ENCODE measurements at regions not wholly inside any gene's neighbourhood (a gene's known extent, or its start where the extent isn't known, plus 50 kb on each side); places are given as distances from the start of the nearest gene placed in this dataset.
"Not testable (repeated sequence)": the region's sequence is repeated elsewhere in the genome, so short reads cannot be mapped to it uniquely, and the experiment has no call there.

DNA sequence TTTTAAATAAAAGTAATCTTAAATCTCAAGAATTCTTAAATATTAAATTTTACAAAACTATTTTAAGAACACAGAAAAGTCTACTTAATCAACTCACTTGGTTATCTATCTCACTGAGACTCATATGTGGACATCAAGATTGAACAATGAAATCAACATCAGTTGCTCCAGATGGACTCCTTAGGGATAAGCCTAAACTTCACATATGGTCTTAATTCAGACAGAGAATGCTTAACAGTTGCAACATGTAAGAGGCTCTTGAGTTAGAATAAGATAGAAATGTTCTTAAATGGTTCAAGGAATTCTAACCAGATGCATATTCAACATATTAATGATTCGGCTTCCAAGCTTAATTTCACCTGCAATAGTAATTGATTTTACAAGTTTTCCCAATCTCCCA, 1730.9 kb downstream of the PCDH9 start:
- Histone ChIP-seq H3K36me3 (no peaks in the 10 kb centered on the region), H3K27me3 (no peaks in the 10 kb centered on the region), H3K4me3 (no peak overlapping the region), H3K4me1 (no peaks in the 10 kb centered on the region), H3K9me3 (no peaks in the 10 kb centered on the region), H3K27ac (replicated peaks in 1 of 4) (no peak overlapping the region)
- TF ChIP-seq EP300 (IDR thresholded peaks at IDR 0.05) (no peak), POLR2A (IDR thresholded peaks at IDR 0.05; ENCODE audit: low read depth) (no peak), POLR2AphosphoS5 (IDR thresholded peaks at IDR 0.05) (no peak)
- TF ChIP-seq, protein P1, sequence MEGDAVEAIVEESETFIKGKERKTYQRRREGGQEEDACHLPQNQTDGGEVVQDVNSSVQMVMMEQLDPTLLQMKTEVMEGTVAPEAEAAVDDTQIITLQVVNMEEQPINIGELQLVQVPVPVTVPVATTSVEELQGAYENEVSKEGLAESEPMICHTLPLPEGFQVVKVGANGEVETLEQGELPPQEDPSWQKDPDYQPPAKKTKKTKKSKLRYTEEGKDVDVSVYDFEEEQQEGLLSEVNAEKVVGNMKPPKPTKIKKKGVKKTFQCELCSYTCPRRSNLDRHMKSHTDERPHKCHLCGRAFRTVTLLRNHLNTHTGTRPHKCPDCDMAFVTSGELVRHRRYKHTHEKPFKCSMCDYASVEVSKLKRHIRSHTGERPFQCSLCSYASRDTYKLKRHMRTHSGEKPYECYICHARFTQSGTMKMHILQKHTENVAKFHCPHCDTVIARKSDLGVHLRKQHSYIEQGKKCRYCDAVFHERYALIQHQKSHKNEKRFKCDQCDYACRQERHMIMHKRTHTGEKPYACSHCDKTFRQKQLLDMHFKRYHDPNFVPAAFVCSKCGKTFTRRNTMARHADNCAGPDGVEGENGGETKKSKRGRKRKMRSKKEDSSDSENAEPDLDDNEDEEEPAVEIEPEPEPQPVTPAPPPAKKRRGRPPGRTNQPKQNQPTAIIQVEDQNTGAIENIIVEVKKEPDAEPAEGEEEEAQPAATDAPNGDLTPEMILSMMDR (IDR thresholded peaks at IDR 0.05), result no peak
- no peak for DNase-seq (ENCODE audit: extremely low spot score)
- intact Hi-C loops (cut with DNase I), result no loop called here
- 87% methylated on average over 1 of the region's 1 CpG for WGBS

DNA sequence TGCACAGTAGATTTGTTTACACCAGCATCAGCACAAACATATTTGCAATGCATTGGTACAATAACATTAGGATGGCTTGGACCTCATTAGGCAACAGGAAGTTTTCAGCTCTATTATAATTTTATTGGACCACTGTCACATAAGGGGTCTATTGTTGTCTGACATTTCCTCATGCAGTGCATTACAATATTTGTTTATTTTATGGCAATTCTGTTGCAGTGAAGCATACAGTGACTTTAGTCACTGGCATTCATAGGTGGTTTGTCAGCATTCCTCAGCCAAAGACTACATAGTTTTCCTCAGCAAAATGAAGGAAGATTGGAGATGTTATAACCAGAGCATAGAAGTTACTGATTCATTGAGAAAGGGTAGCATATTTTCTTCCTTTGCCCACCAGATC, 1732.9 kb downstream of the PCDH9 start:
- Histone ChIP-seq H3K27ac (replicated peaks in 1 of 4) (no peak overlapping the region), H3K4me3 (no peak overlapping the region), H3K36me3 (no peaks in the 10 kb centered on the region), H3K9me3 (no peaks in the 10 kb centered on the region), H3K4me1 (no peaks in the 10 kb centered on the region), H3K27me3 (no peaks in the 10 kb centered on the region)
- no peak for DNase-seq (ENCODE audit: extremely low spot score)
- TF ChIP-seq EP300 (IDR thresholded peaks at IDR 0.05) (no peak), POLR2A (IDR thresholded peaks at IDR 0.05; ENCODE audit: low read depth) (no peak), POLR2AphosphoS5 (IDR thresholded peaks at IDR 0.05) (no peak)
- TF ChIP-seq, protein P1 (IDR thresholded peaks at IDR 0.05), result no peak
- intact Hi-C loops (cut with DNase I), result no loop called here

DNA sequence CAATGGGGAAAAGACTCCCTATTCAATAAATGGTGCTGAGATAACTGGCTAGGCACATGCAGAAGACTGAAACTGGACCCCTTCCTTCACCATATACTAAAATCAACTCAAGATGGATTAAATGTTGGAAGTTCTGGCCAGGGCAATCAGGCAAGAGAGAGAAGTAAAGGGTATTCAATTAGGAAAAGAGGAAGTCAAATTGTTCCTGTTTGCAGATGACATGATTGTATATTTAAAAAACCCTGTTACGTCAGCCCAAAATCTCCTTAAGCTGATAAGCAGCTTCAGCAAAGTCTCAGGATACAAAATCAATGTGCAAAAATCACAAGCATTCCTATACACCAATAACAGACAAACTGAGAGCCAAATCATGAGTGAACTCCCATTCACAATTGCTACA, 1739.4 kb downstream of the PCDH9 start:
- intact Hi-C loops (cut with DNase I); H3K27ac ChIP-seq (replicated peaks in 1 of 4); H3K4me1 ChIP-seq; H3K27me3 ChIP-seq; H3K9me3 ChIP-seq; H3K4me3 ChIP-seq; DNase-seq (ENCODE audit: extremely low spot score); H3K36me3 ChIP-seq: not testable (repeated sequence)
- WGBS, result 67% methylated on average over 1 of the region's 1 CpG

DNA sequence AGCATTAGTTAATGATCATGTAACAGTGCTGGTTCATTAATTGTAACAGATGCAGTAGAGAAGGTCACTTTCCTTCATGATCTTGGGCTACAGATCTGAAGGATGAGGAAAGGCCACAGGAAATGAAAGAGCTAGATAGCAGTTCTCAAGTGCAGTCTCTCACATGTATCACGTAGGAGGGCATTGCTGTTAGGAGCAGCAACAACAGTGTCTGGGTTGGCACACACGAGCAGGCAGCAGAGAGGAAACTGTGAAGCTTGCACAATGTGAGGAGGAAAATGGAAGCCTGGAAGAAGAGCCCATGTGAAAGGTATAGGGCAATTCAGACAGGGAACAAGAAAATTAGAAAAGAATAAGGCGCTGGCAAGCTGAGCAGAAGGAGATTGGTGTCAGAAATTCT, 1741.5 kb downstream of the PCDH9 start:
- Histone ChIP-seq H3K27ac (replicated peaks in 1 of 4) (no peak overlapping the region), H3K9me3 (no peaks in the 10 kb centered on the region), H3K4me1 (no peaks in the 10 kb centered on the region), H3K36me3 (no peaks in the 10 kb centered on the region), H3K4me3 (no peak overlapping the region), H3K27me3 (no peaks in the 10 kb centered on the region)
- TF ChIP-seq POLR2AphosphoS5 (IDR thresholded peaks at IDR 0.05) (no peak), POLR2A (IDR thresholded peaks at IDR 0.05; ENCODE audit: low read depth) (no peak)
- intact Hi-C loops (cut with DNase I), result no loop called here
- DNase-seq (ENCODE audit: extremely low spot score), result no peak
- WGBS, result 63% methylated on average over 3 of the region's 3 CpGs

DNA sequence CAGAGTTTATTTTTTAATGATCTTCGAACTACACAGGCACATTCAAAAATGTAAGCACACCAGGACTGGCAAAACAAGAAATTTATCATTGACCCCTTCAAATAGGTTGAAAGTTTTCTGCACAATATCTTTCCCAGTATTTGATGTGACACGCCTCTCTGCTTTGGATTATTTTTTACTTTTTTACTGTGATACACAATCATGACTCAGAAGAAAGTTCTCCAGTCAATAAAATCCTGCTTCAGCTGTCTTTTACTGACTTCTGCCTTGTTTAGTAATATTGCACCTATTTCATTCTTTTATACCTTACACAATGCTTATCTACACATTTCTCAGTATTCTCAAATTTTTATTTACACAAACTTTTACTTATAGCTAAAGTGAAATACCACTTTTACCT, 1750.4 kb downstream of the PCDH9 start:
- WGBS, result 50% methylated on average over 2 of the region's 2 CpGs
- no peak overlapping the region for H3K4me3 ChIP-seq
- DNase-seq (ENCODE audit: extremely low spot score), result no peak
- no peaks in the 10 kb centered on the region for H3K36me3 ChIP-seq
- intact Hi-C loops (cut with DNase I), result no loop called here
- TF ChIP-seq EP300 (IDR thresholded peaks at IDR 0.05) (no peak), POLR2A (IDR thresholded peaks at IDR 0.05; ENCODE audit: low read depth) (no peak), POLR2AphosphoS5 (IDR thresholded peaks at IDR 0.05) (no peak)
- TF ChIP-seq, protein P1 (IDR thresholded peaks at IDR 0.05), result no peak
- H3K27me3 ChIP-seq, result no peaks in the 10 kb centered on the region
- no peak overlapping the region for H3K27ac ChIP-seq (replicated peaks in 1 of 4)
- H3K9me3 ChIP-seq, result no peaks in the 10 kb centered on the region
- H3K4me1 ChIP-seq, result no peaks in the 10 kb centered on the region

DNA sequence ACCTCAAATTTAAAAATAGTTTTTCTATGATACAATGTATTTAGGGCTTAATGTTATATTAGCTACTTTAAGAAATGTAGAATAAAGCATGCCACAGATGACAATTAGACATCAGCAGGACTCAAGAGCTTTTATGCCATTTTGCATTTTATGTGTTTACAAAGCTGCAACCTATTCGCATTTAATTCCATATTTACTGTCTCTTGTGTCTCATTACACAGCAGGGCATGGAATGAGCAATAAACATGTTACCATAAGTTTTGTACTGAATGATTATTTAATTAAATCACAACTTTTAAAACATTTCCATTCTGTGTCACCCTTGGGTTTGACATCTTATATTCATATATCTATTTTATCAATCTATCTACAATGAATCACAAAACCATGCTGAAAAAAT, 1756.9 kb downstream of the PCDH9 start:
- H3K9me3 ChIP-seq, result no peaks in the 10 kb centered on the region
- DNase-seq (ENCODE audit: extremely low spot score), result no peak
- WGBS, result 90% methylated on average over 1 of the region's 1 CpG
- H3K4me3 ChIP-seq, result no peak overlapping the region
- H3K27ac ChIP-seq (replicated peaks in 1 of 4), result no peak overlapping the region
- TF ChIP-seq POLR2AphosphoS5 (IDR thresholded peaks at IDR 0.05) (no peak), POLR2A (IDR thresholded peaks at IDR 0.05; ENCODE audit: low read depth) (no peak), EP300 (IDR thresholded peaks at IDR 0.05) (no peak)
- TF ChIP-seq, protein P1 (IDR thresholded peaks at IDR 0.05), result no peak
- no peaks in the 10 kb centered on the region for H3K27me3 ChIP-seq
- intact Hi-C loops (cut with DNase I), result no loop called here
- no peaks in the 10 kb centered on the region for H3K36me3 ChIP-seq
- no peaks in the 10 kb centered on the region for H3K4me1 ChIP-seq

Data from esophagus muscularis mucosa (tissue), 4 donors.